ENCODE measurements at regions not wholly inside any gene's neighbourhood (a gene's known extent, or its start where the extent isn't known, plus 50 kb on each side); places are given as distances from the start of the nearest gene placed in this dataset.

GRCh38 chr6:167441715-167442206, 116.9 kb downstream of the TTLL2 start:
- 45 to 48% methylated on average over 9 of the region's 9 CpGs for WGBS, 2 donors
- ATAC-seq (peak in 4 of 8 donors; percentile 48 to 74 (median 61)), DNase-seq (peak in 1 of 2 donors; percentile 22)
- Histone ChIP-seq H3K27ac (peak overlapping the region in 1 of 10 donors; percentile 35), H3K4me1 (peaks cover 0 to 15% (median 5%) of the 10 kb centered on the region in 9 donors), H3K9me3 (peaks cover 0 to 4% (median 0%) of the 10 kb centered on the region in 11 donors), H3K36me3 (no peaks in the 10 kb centered on the region), H3K4me3 (no peak overlapping the region), H3K27me3 (no peaks in the 10 kb centered on the region)
- intact Hi-C loops (cut with DNase I) = no loop called here
- TF ChIP-seq, protein P1, sequence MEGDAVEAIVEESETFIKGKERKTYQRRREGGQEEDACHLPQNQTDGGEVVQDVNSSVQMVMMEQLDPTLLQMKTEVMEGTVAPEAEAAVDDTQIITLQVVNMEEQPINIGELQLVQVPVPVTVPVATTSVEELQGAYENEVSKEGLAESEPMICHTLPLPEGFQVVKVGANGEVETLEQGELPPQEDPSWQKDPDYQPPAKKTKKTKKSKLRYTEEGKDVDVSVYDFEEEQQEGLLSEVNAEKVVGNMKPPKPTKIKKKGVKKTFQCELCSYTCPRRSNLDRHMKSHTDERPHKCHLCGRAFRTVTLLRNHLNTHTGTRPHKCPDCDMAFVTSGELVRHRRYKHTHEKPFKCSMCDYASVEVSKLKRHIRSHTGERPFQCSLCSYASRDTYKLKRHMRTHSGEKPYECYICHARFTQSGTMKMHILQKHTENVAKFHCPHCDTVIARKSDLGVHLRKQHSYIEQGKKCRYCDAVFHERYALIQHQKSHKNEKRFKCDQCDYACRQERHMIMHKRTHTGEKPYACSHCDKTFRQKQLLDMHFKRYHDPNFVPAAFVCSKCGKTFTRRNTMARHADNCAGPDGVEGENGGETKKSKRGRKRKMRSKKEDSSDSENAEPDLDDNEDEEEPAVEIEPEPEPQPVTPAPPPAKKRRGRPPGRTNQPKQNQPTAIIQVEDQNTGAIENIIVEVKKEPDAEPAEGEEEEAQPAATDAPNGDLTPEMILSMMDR (IDR thresholded peaks at IDR 0.05) = no peak

DNA sequence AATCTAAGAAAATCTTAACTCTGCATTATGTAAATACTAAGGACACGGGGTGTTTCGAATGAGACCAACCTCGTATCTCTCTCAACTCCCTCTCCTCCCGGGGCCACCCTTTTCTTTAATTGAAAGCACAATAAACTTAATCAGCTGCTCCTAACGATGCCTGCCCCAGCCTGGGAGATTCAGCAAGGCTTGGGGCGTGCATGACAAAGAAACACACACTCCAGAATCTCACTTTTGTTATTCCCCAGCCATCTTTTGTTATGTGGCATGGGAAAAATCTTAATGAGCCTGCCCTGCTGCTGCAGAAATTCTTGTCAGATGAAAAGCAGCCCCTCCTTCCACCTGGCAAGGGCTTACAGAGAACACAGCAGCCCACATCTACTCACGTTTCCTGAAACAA, 117.4 kb downstream of the TTLL2 start:
- ATAC-seq (peak in 2 of 8 donors; percentile 20 to 39), DNase-seq (no peak)
- peak overlapping the region in 1 of 10 donors; percentile 35 for H3K27ac ChIP-seq
- 54 to 58% methylated on average over 7 of the region's 7 CpGs for WGBS, 2 donors
- intact Hi-C loops (cut with DNase I) = no loop called here
- H3K27me3 ChIP-seq = no peaks in the 10 kb centered on the region
- H3K4me3 ChIP-seq = no peak overlapping the region
- TF ChIP-seq, protein P1 (IDR thresholded peaks at IDR 0.05) = no peak
- peaks cover 0 to 4% (median 0%) of the 10 kb centered on the region in 11 donors for H3K9me3 ChIP-seq
- peaks cover 0 to 15% (median 5%) of the 10 kb centered on the region in 9 donors for H3K4me1 ChIP-seq
- no peaks in the 10 kb centered on the region for H3K36me3 ChIP-seq

DNA sequence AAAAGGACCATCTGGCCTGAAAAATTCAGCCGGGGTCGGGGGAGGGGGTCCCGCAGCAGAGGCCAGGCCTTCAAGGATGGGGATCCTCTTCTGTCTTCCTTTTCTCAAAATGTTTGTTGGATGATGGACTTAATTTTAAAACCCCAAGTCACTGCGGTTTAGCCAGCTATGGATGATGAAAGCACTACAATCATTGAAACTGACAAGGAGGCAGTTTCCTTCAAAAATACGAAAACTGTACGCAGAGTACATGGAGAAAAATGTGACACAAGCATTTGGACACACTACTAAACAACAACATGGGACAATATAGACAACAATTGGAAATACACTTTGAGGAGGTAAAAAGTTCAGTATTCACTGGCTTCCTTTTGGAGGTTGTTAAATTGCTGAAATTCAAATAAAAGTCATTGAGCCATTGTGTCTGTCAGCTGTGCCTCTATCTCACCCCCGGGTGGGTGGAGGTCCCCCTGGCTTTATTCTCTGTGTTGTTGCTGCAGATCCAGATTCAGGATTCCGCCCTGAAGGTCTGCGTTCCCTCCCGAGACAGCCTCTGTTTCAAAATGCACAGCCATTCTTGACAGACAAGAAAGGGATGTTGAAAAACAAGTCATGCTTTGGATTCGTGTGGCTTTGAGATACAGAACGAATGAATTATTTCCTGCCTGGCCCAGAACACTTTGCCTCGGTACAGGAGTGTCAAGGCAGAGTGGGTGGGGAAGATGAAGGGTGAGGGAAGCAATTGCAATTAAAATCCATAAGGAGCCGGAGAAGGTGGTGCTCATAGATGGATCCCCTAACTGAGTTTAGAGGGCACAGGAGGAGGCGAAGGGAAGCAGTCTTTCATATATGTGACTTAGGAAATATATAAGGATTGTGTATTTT, 118.2 kb downstream of the TTLL2 start:
- 71 to 77% methylated on average over 15 of the region's 15 CpGs for WGBS, 2 donors
- DNase-seq (no peak), ATAC-seq (no peak)
- Histone ChIP-seq H3K9me3 (peaks cover 0 to 4% (median 0%) of the 10 kb centered on the region in 11 donors), H3K36me3 (no peaks in the 10 kb centered on the region), H3K27me3 (no peaks in the 10 kb centered on the region), H3K4me3 (no peak overlapping the region), H3K27ac (no peak overlapping the region), H3K4me1 (peaks cover 0 to 15% (median 5%) of the 10 kb centered on the region in 9 donors)
- intact Hi-C loops (cut with DNase I) = no loop called here
- TF ChIP-seq, protein P1 (IDR thresholded peaks at IDR 0.05) = no peak

DNA sequence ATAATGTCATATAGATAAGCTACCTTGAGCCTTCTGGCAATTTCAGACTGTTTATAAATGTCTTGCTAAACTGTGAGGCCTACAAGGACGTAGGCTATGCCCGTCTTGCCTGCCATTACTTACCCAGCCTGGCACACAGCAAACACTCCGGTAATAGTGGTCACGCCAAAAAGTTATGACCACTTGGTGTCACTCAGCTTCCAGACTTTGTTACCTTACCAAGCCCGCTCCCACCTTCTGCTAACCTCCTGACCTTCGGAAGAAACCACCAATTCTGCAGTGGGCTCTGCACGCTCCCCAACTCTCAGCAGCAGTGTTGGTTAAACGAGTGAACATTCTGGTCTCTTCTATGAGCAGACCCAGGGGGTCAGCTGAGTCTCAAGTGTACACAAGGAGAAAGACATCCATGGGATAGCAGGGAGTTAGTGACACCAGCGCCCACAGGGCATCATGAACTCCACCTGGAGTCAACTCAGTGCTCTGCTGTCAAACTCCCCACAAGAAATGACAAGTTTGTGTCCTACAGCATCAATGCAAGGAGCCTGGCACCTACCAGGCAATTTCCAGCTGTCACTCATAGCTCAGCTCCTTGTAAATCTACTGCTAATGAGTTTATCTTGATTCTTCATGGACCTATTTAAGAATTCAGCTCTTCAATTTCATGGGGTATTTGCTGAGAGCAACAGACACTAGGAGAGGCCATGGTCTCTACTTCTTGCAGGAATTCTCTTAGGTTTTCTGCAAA, 119.9 kb downstream of the TTLL2 start:
- Histone ChIP-seq H3K36me3 (no peaks in the 10 kb centered on the region), H3K27me3 (no peaks in the 10 kb centered on the region), H3K27ac (no peak overlapping the region), H3K4me1 (peaks cover 0 to 15% (median 5%) of the 10 kb centered on the region in 9 donors), H3K4me3 (no peak overlapping the region), H3K9me3 (peaks cover 0 to 4% (median 0%) of the 10 kb centered on the region in 11 donors)
- ATAC-seq (no peak), DNase-seq (no peak)
- TF ChIP-seq, protein P1 (IDR thresholded peaks at IDR 0.05) = no peak
- WGBS, 2 donors = 92 to 93% methylated on average over 9 of the region's 9 CpGs
- intact Hi-C loops (cut with DNase I) = no loop called here
